HEK293 (cell line): ENCODE measurements at regions not wholly inside any gene's neighbourhood (a gene's known extent, or its start where the extent isn't known, plus 50 kb on each side); places are given as distances from the start of the nearest gene placed in this dataset.

Source experiments
- ATF2 ChIP-seq: fragments of 450-650 bp; formaldehyde crosslinking; IDR thresholded peaks from 2 replicates; pipeline ENCODE4 v1.5.1; 2016; ENCODE audit warnings: missing biosample characterization, missing genetic modification characterization, low read depth
- CTCF ChIP-seq: fragments of 450-650 bp; formaldehyde crosslinking; IDR thresholded peaks from 2 replicates; pipeline ENCODE4 v1.5.1; 2016; ENCODE audit warnings: missing biosample characterization, missing genetic modification characterization
- PATZ1 ChIP-seq: fragments of 450-650 bp; formaldehyde crosslinking; IDR thresholded peaks from 2 replicates; pipeline ENCODE4 v1.5.1; 2016; ENCODE audit warnings: missing biosample characterization, missing genetic modification characterization
- RBAK ChIP-seq: fragments of 450-650 bp; formaldehyde crosslinking; IDR thresholded peaks from 2 replicates; pipeline ENCODE4 v1.5.1; 2016; ENCODE audit warnings: missing biosample characterization, missing genetic modification characterization
- ZBTB11 ChIP-seq: fragments of 450-650 bp; formaldehyde crosslinking; conservative IDR thresholded peaks from 2 replicates; pipeline ENCODE4 v1.5.1; 2016; ENCODE audit warnings: low read depth, missing biosample characterization, missing genetic modification characterization
- ZNF121 ChIP-seq: fragments of 450-650 bp; formaldehyde crosslinking; IDR thresholded peaks from 2 replicates; pipeline ENCODE4 v1.5.1; 2016; ENCODE audit warnings: missing biosample characterization, missing genetic modification characterization
- ZNF140 ChIP-seq: fragments of 450-650 bp; formaldehyde crosslinking; IDR thresholded peaks from 2 replicates; pipeline ENCODE4 v1.5.1; 2016; ENCODE audit warnings: missing biosample characterization, missing genetic modification characterization
- ZNF24 ChIP-seq: fragments of 450-650 bp; formaldehyde crosslinking; IDR thresholded peaks from 2 replicates; pipeline ENCODE4 v1.5.1; 2016; ENCODE audit warnings: missing biosample characterization, missing genetic modification characterization
- ZNF548 ChIP-seq: fragments of 450-650 bp; formaldehyde crosslinking; IDR thresholded peaks from 2 replicates; pipeline ENCODE4 v1.5.1; 2016; ENCODE audit warnings: missing biosample characterization, missing genetic modification characterization

GRCh38 chr6:148021699-148022098, 320.9 kb upstream of the SASH1 start:
- no peak for TF ChIP-seq ZNF24 (tag by site-specific recombination)
- no peak for TF ChIP-seq ATF2 (tag by site-specific recombination)
- TF ChIP-seq CTCF (tag by site-specific recombination) = no peak
- no peak for TF ChIP-seq PATZ1 (tag by site-specific recombination)
- TF ChIP-seq ZNF121 (tag by site-specific recombination) = no peak
- TF ChIP-seq ZNF548 = no peak
- TF ChIP-seq ZBTB11 = no peak
- no peak for TF ChIP-seq RBAK (tag by site-specific recombination)
- TF ChIP-seq ZNF140 = no peak
